ENCODE measurements at regions not wholly inside any gene's neighbourhood (a gene's known extent, or its start where the extent isn't known, plus 50 kb on each side); places are given as distances from the start of the nearest gene placed in this dataset.

GRCh38 chr16:86958423-86958822 lies 358.8 kb downstream of the C16orf95 start:
- no peak overlapping the region for H3K4me3 ChIP-seq (ENCODE audit: low read length)
- DNase-seq (ENCODE audit: low read depth), result no peak
- TF ChIP-seq CTCF (IDR thresholded peaks at IDR 0.05; ENCODE audit: insufficient read depth, low read depth, low read length, missing control alignments), result no peak

- no peak for DNase-seq (ENCODE audit: low read depth)
- TF ChIP-seq CTCF (IDR thresholded peaks at IDR 0.05; ENCODE audit: insufficient read depth, low read depth, low read length, missing control alignments), result no peak
- H3K4me3 ChIP-seq (ENCODE audit: low read length), result no peak overlapping the region
These were observed 358.0 kb downstream of the C16orf95 start for GRCh38 chr16:86959091-86959651.

GRCh38 chr16:86959729-86960128 lies 357.5 kb downstream of the C16orf95 start:
- DNase-seq (ENCODE audit: low read depth), result no peak
- no peak for TF ChIP-seq CTCF (IDR thresholded peaks at IDR 0.05; ENCODE audit: insufficient read depth, low read depth, low read length, missing control alignments)

GRCh38 chr16:86960266-86960665 lies 356.9 kb downstream of the C16orf95 start:
- no peak for DNase-seq (ENCODE audit: low read depth)
- TF ChIP-seq CTCF (IDR thresholded peaks at IDR 0.05; ENCODE audit: insufficient read depth, low read depth, low read length, missing control alignments), result no peak
- no peak overlapping the region for H3K4me3 ChIP-seq (ENCODE audit: low read length)

More at GRCh38 chr16:86959729-86960128, 357.5 kb downstream of the C16orf95 start:
- no peak overlapping the region for H3K4me3 ChIP-seq (ENCODE audit: low read length)

DNA sequence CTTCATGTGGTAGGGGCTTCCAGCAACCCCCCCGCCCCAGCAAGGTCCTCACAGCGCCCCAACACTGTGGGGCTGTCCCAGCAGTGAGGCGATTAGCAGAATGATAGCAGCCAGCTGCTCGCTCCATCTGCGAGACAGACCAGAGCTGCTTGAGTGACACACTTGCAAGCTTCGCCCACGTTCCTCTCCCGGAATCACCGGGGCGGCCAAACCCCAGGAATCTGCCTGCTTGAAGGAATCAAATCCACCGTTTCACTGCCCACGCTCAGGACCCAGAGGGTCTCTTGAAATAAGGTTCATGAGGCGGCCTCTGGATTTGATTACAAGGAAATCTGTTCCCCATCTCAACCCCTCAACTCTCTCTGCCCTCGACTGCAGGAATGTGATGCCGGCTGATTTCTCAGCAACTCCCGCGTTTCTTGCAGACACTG lies 356.0 kb downstream of the C16orf95 start:
- TF ChIP-seq CTCF (IDR thresholded peaks at IDR 0.05; ENCODE audit: insufficient read depth, low read depth, low read length, missing control alignments), result no peak
- no peak overlapping the region for H3K4me3 ChIP-seq (ENCODE audit: low read length)
- no peak for DNase-seq (ENCODE audit: low read depth)

DNA sequence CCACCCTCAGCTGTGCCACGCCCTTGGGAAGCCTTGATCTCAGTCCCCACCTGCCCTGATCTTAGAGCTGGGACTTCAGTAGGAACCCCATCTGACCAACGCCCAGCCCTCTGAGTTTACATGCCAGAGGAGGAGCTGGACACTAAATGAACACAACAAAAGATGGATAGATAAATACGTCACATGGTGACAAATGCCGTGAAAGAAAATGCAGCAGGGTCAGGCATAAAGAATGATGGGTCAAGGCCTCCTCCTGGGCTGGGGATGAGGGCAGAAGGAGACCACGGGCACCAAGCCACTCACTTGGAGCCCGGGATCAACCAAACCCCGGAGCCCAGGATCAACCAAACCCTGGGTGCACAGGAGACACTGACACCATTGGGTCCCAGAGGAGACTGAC lies 354.9 kb downstream of the C16orf95 start:
- no peak for DNase-seq (ENCODE audit: low read depth)
- no peak overlapping the region for H3K4me3 ChIP-seq (ENCODE audit: low read length)
- no peak for TF ChIP-seq CTCF (IDR thresholded peaks at IDR 0.05; ENCODE audit: insufficient read depth, low read depth, low read length, missing control alignments)

DNA sequence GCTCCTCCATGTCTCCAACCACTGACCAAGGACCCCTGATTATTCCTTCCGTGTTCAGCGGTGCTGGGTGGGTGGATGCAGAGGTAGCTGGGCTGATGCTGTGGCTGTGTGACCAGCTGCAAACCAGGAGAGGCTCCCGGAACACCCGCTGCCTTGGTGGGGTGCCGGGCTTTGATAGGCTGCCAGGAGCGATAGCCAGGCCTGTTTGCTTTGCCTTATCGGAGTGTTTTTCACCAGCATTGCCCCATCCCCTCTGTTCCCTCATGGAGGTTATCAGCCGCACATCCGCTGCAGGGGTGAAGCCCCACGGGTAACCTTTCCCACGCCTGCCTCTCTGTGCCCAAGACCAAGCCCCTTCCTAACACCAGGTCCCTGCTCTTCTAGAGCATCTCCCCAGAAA lies 354.3 kb downstream of the C16orf95 start:
- no peak for TF ChIP-seq CTCF (IDR thresholded peaks at IDR 0.05; ENCODE audit: insufficient read depth, low read depth, low read length, missing control alignments)
- DNase-seq (ENCODE audit: low read depth), result no peak
- no peak overlapping the region for H3K4me3 ChIP-seq (ENCODE audit: low read length)
